Tibial nerve (tissue), 4 donors: ENCODE measurements at regions not wholly inside any gene's neighbourhood (a gene's known extent, or its start where the extent isn't known, plus 50 kb on each side); places are given as distances from the start of the nearest gene placed in this dataset.

Source experiments
- DNase-seq, 2 donors: peaks; one replicate each; pipeline ENCODE4 v3.0.0-alpha.2; 2019; ENCODE audit warnings: low spot score in 2 of 2
- H3K27ac ChIP-seq, 4 donors: fragments of 200-600 bp; sonication (generic) in 3 of 4; one replicate each; pipeline ENCODE4 v1.5.1; 2017 to 2019; ENCODE audit warnings: mild to moderate bottlenecking in 1 of 4
- H3K27me3 ChIP-seq, 2 donors: fragments of 200-600 bp; sonication (generic) in 1 of 2; one replicate each; pipeline versions ENCODE4 v1.5.1 to v1.6.0; 2017 to 2019
- H3K36me3 ChIP-seq, 3 donors: fragments of 200-600 bp; sonication (generic); one replicate each; pipeline ENCODE4 v1.5.1; 2018 to 2019
- H3K4me1 ChIP-seq, 4 donors: fragments of 200-600 bp; sonication (generic) in 3 of 4; one replicate each; pipeline ENCODE4 v1.5.1; 2017 to 2019
- H3K4me3 ChIP-seq, 4 donors: fragments of 200-600 bp; sonication (generic) in 3 of 4; one replicate each; pipeline ENCODE4 v1.5.1; 2017 to 2019; ENCODE audit warnings: mild to moderate bottlenecking in 1 of 4, moderate library complexity in 1 of 4
- H3K9me3 ChIP-seq, 4 donors: fragments of 200-600 bp; sonication (generic) in 3 of 4; one replicate each; pipeline ENCODE4 v1.5.1; 2017 to 2019
- CTCF ChIP-seq, 5 experiments: fragments of 200-600 bp in 3 of 5; fragments of 450-650 bp in 2 of 5; sonication (generic) in 3 of 5; IDR thresholded peaks; one replicate each; pipeline ENCODE4 v1.5.1; 2016 to 2019; ENCODE audit warnings: antibody characterized with exemption in 5 of 5, mild to moderate bottlenecking in 3 of 5, moderate library complexity in 2 of 5
- EP300 ChIP-seq, 2 donors: sonication (generic); formaldehyde crosslinking; IDR thresholded peaks; one replicate each; pipeline ENCODE4 v1.6.1; 2017; ENCODE audit warnings: antibody characterized with exemption in 2 of 2, mild to moderate bottlenecking in 1 of 2
- POLR2A ChIP-seq, 2 donors: fragments of 450-650 bp; IDR thresholded peaks; one replicate each; pipeline ENCODE4 v1.6.1; 2017; ENCODE audit warnings: antibody characterized with exemption in 2 of 2, mild to moderate bottlenecking in 2 of 2, moderate library complexity in 2 of 2
- WGBS, 2 donors: methylation state at CpG; one replicate each; pipeline ENCODE4 v1.1.5; 2018; 5-methylcytosine and 5-hydroxymethylcytosine counted together

- TF ChIP-seq EP300 (IDR thresholded peaks at IDR 0.05) (no peak), CTCF (IDR thresholded peaks at IDR 0.05) (no peak), POLR2A (IDR thresholded peaks at IDR 0.05) (no peak)
- Histone ChIP-seq H3K36me3 (no peaks in the 10 kb centered on the region), H3K4me1 (peaks cover 0 to 29% (median 7%) of the 10 kb centered on the region in 4 donors), H3K9me3 (no peaks in the 10 kb centered on the region), H3K4me3 (no peak overlapping the region), H3K27ac (no peak overlapping the region), H3K27me3 (no peaks in the 10 kb centered on the region)
- whole genome bisulfite sequencing, 2 donors: 68 to 72% methylated on average over 13 to 21 of the region's 23 CpGs
- DNase-seq: no peak
These were observed 193.7 kb upstream of the DIO3 start for GRCh38 chr14:101367421-101368261.

GRCh38 chr14:101368629-101369028 lies 192.7 kb upstream of the DIO3 start:
- 88 to 93% methylated on average over 6 of the region's 6 CpGs for WGBS, 2 donors
- no peak for DNase-seq
- Histone ChIP-seq H3K9me3 (no peaks in the 10 kb centered on the region), H3K27me3 (no peaks in the 10 kb centered on the region), H3K27ac (peak overlapping the region in 1 of 4 donors; percentile 27), H3K36me3 (no peaks in the 10 kb centered on the region), H3K4me1 (peaks cover 0 to 22% (median 6%) of the 10 kb centered on the region in 4 donors), H3K4me3 (no peak overlapping the region)
- TF ChIP-seq CTCF (IDR thresholded peaks at IDR 0.05) (no peak), EP300 (IDR thresholded peaks at IDR 0.05) (no peak), POLR2A (IDR thresholded peaks at IDR 0.05) (no peak)

- no peak for DNase-seq
- no peak for TF ChIP-seq CTCF (IDR thresholded peaks at IDR 0.05)
- no peak for TF ChIP-seq EP300 (IDR thresholded peaks at IDR 0.05)
- no peak for TF ChIP-seq POLR2A (IDR thresholded peaks at IDR 0.05)
- no peaks in the 10 kb centered on the region for H3K36me3 ChIP-seq
- H3K9me3 ChIP-seq: no peaks in the 10 kb centered on the region
- no peak overlapping the region for H3K4me3 ChIP-seq
- peak overlapping the region in 1 of 4 donors; percentile 27 for H3K27ac ChIP-seq
- WGBS, 2 donors: 68 to 76% methylated on average over 17 of the region's 17 CpGs
- no peaks in the 10 kb centered on the region for H3K27me3 ChIP-seq
- peaks cover 0 to 16% (median 3%) of the 10 kb centered on the region in 4 donors for H3K4me1 ChIP-seq
These were observed 191.9 kb upstream of the DIO3 start for GRCh38 chr14:101369194-101369915.

- Histone ChIP-seq H3K27me3 (no peaks in the 10 kb centered on the region), H3K4me3 (no peak overlapping the region), H3K4me1 (peaks cover 0 to 18% (median 3%) of the 10 kb centered on the region in 4 donors), H3K27ac (peak overlapping the region in 1 of 4 donors; percentile 27), H3K9me3 (no peaks in the 10 kb centered on the region), H3K36me3 (no peaks in the 10 kb centered on the region)
- WGBS, 2 donors: 76 to 89% methylated on average over 19 of the region's 19 CpGs
- DNase-seq: no peak
- TF ChIP-seq EP300 (IDR thresholded peaks at IDR 0.05) (no peak), POLR2A (IDR thresholded peaks at IDR 0.05) (no peak), CTCF (IDR thresholded peaks at IDR 0.05) (no peak)
These were observed 191.2 kb upstream of the DIO3 start for GRCh38 chr14:101369916-101370592.
